GM12892 (cell line): ENCODE measurements at regions not wholly inside any gene's neighbourhood (a gene's known extent, or its start where the extent isn't known, plus 50 kb on each side); places are given as distances from the start of the nearest gene placed in this dataset.

Experiments
- POLR2A ChIP-seq: IDR thresholded peaks from 2 replicates; pipeline ENCODE4 v1.6.1; 2011; ENCODE audit warnings: low read depth, low read length, control low read depth
- TAF1 ChIP-seq: IDR thresholded peaks from 2 replicates; pipeline ENCODE4 v1.6.1; 2011; ENCODE audit warnings: low read depth, mild to moderate bottlenecking, control low read depth, low read length, borderline replicate concordance

GRCh38 chr11:16454289-16454863 lies 98.0 kb upstream of the SOX6 start:
- TF ChIP-seq POLR2A (no peak), TAF1 (no peak)
